IMR-90 (cell line): ENCODE measurements at regions not wholly inside any gene's neighbourhood (a gene's known extent, or its start where the extent isn't known, plus 50 kb on each side); places are given as distances from the start of the nearest gene placed in this dataset.

ENCODE experiments used
- ATAC-seq: fragments of 200-7000 bp; cut with Tn5 transposase; 2 replicates; pipeline ENCODE4 v1.9.1; 2020; ENCODE audit warnings: low read depth, mild to moderate bottlenecking, moderate library complexity
- BruUV-seq: library from RNA; stranded (reverse); fragments of 400-500 nt; replicated peaks from 2 replicates; lab custom pipeline; 2021; lab: Mats Ljungman, UMichigan
- CTCF ChIA-PET: fragments of 300-600 bp; formaldehyde crosslinking; extraction: SDS; loops from one replicate; lab custom pipeline; 2021; ENCODE audit warnings: antibody characterized with exemption; lab: Yijun Ruan, JAX
- POLR2A ChIA-PET: fragments of 300-600 bp; sonication (Branson Sonifier 250); formaldehyde crosslinking; loops from one replicate; lab custom pipeline; 2022; ENCODE audit warnings: antibody characterized with exemption; ENCODE audit not compliant: unreplicated experiment; lab: Charles Lee
- DNase-seq: peaks from one replicate; pipeline ENCODE4 v3.0.0; 2013
- H2AFZ ChIP-seq: replicated peaks from 2 replicates; pipeline ENCODE3; 2013; ENCODE audit warnings: low read length, mild to moderate bottlenecking; ENCODE audit not compliant: poor library complexity
- H2AK5ac ChIP-seq: 2 replicates; pipeline ENCODE4 v1.6.1; 2013; ENCODE audit warnings: low read depth, low read length, inconsistent platforms
- H2AK9ac ChIP-seq: replicated peaks from 2 replicates; pipeline ENCODE3; 2013; ENCODE audit warnings: mild to moderate bottlenecking, low read depth, low read length, moderate library complexity; ENCODE audit not compliant: poor library complexity
- H2BK120ac ChIP-seq: 2 replicates; pipeline ENCODE4 v1.6.1; 2013; ENCODE audit warnings: low read depth, low read length, inconsistent platforms
- H2BK15ac ChIP-seq: 3 replicates; pipeline ENCODE4 v1.6.1; 2013; ENCODE audit warnings: low read depth, low read length, inconsistent platforms
- H2BK20ac ChIP-seq: 2 replicates; pipeline ENCODE4 v1.6.1; 2013; ENCODE audit warnings: low read depth, mild to moderate bottlenecking, inconsistent platforms, low read length, moderate library complexity
- H2BK5ac ChIP-seq: 2 replicates; pipeline ENCODE4 v1.6.1; 2013; ENCODE audit warnings: mild to moderate bottlenecking, low read depth, low read length, inconsistent platforms; ENCODE audit not compliant: poor library complexity, severe bottlenecking
- H3K14ac ChIP-seq: replicated peaks from 2 replicates; pipeline ENCODE4 v1.6.1; 2013; ENCODE audit warnings: low read depth, low read length, inconsistent platforms
- H3K18ac ChIP-seq: 2 replicates; pipeline ENCODE4 v1.6.1; 2013; ENCODE audit warnings: low read depth, low read length, control low read depth
- H3K23ac ChIP-seq: 2 replicates; pipeline ENCODE4 v1.6.1; 2013; ENCODE audit warnings: low read depth, low read length, inconsistent platforms
- H3K27ac ChIP-seq: 2 replicates; pipeline ENCODE4 v1.5.1; 2013; ENCODE audit warnings: mild to moderate bottlenecking, control low read depth, low read length; ENCODE audit not compliant: insufficient read depth
- H3K27me3 ChIP-seq: 2 replicates; pipeline ENCODE4 v1.6.1; 2013; ENCODE audit warnings: low read length; ENCODE audit not compliant: control insufficient read depth, insufficient read depth
- H3K36me3 ChIP-seq: 2 replicates; pipeline ENCODE4 v1.6.1; 2013; ENCODE audit warnings: low read length, mixed read lengths; ENCODE audit not compliant: control insufficient read depth, insufficient read depth
- H3K4ac ChIP-seq: 2 replicates; pipeline ENCODE4 v1.6.1; 2013; ENCODE audit warnings: low read depth, low read length, inconsistent platforms
- H3K4me1 ChIP-seq: 2 replicates; pipeline ENCODE4 v1.6.1; 2013; ENCODE audit warnings: low read length, mixed read lengths; ENCODE audit not compliant: control insufficient read depth, insufficient read depth
- H3K4me2 ChIP-seq: 2 replicates; pipeline ENCODE4 v1.6.1; 2013; ENCODE audit warnings: low read depth, mild to moderate bottlenecking, control low read depth, low read length, moderate library complexity
- H3K4me3 ChIP-seq: 2 replicates; pipeline ENCODE4 v1.5.1; 2013; ENCODE audit warnings: low read depth, mild to moderate bottlenecking, control low read depth, low read length, moderate library complexity; ENCODE audit not compliant: insufficient read depth
- H3K56ac ChIP-seq: 2 replicates; pipeline ENCODE4 v1.6.1; 2013; ENCODE audit warnings: low read length, inconsistent platforms; ENCODE audit not compliant: insufficient read depth; ENCODE audit errors: extremely low read depth
- H3K79me1 ChIP-seq, 2 experiments: 2 replicates each; pipeline ENCODE4 v1.6.1; 2013; ENCODE audit warnings: low read length in 2 of 2, inconsistent platforms in 1 of 2, low read depth in 1 of 2
- H3K9ac ChIP-seq: 2 replicates; pipeline ENCODE4 v1.6.1; 2013; ENCODE audit warnings: low read depth, low read length, control low read depth
- H3K9me1 ChIP-seq: 2 replicates; pipeline ENCODE4 v1.6.1; 2013; ENCODE audit warnings: low read length, inconsistent platforms; ENCODE audit not compliant: insufficient read depth
- H3K9me3 ChIP-seq: 2 replicates; pipeline ENCODE4 v1.6.1; 2013; ENCODE audit warnings: low read length; ENCODE audit not compliant: control insufficient read depth, insufficient read depth
- H4K20me1 ChIP-seq: 2 replicates; pipeline ENCODE4 v1.6.1; 2013; ENCODE audit warnings: low read length, inconsistent platforms; ENCODE audit not compliant: insufficient read depth
- H4K5ac ChIP-seq: 2 replicates; pipeline ENCODE4 v1.6.1; 2013; ENCODE audit warnings: mild to moderate bottlenecking, low read depth, low read length, control low read depth
- H4K8ac ChIP-seq, 2 experiments: 2 replicates each; pipeline ENCODE4 v1.6.1; 2013; ENCODE audit warnings: low read depth in 2 of 2, low read length in 2 of 2, control low read depth in 1 of 2, inconsistent platforms in 1 of 2
- H4K91ac ChIP-seq: 2 replicates; pipeline ENCODE4 v1.6.1; 2013; ENCODE audit warnings: low read depth, low read length, inconsistent platforms; ENCODE audit not compliant: insufficient read depth
- CEBPB ChIP-seq: IDR thresholded peaks from 2 replicates; pipeline ENCODE4 v1.6.1; 2012; ENCODE audit warnings: low read depth, low read length, improper control_type of control experiment
- FOS ChIP-seq: fragments of 150-350 bp; IDR thresholded peaks from 2 replicates; pipeline ENCODE4 v1.6.1; 2016; ENCODE audit warnings: low read depth, low read length
- MAZ ChIP-seq: IDR thresholded peaks from 2 replicates; pipeline ENCODE4 v1.6.1; 2012; ENCODE audit warnings: low read depth, mild to moderate bottlenecking, low read length, improper control_type of control experiment, moderate library complexity, borderline replicate concordance
- MXI1 ChIP-seq: IDR thresholded peaks from 2 replicates; pipeline ENCODE4 v1.6.1; 2012; ENCODE audit warnings: low read depth, mild to moderate bottlenecking, low read length, moderate library complexity, borderline replicate concordance
- NFE2L2 ChIP-seq: fragments of 150-350 bp; IDR thresholded peaks from 2 replicates; pipeline ENCODE4 v1.6.1; 2016; ENCODE audit warnings: low read depth, mild to moderate bottlenecking, low read length
- POLR2A ChIP-seq: IDR thresholded peaks from 2 replicates; pipeline ENCODE4 v1.6.1; 2012; ENCODE audit warnings: mild to moderate bottlenecking, low read depth, low read length
- RAD21 ChIP-seq: IDR thresholded peaks from 2 replicates; pipeline ENCODE4 v1.6.1; 2012; ENCODE audit warnings: low read length, improper control_type of control experiment
- RCOR1 ChIP-seq: IDR thresholded peaks from 2 replicates; pipeline ENCODE4 v1.6.1; 2012; ENCODE audit warnings: mild to moderate bottlenecking, low read length, improper control_type of control experiment; ENCODE audit not compliant: insufficient replicate concordance
- USF2 ChIP-seq: fragments of 150-350 bp; IDR thresholded peaks from 2 replicates; pipeline ENCODE4 v1.6.1; 2017; ENCODE audit warnings: mild to moderate bottlenecking, antibody characterized with exemption, low read length, low read depth
- WGBS, 2 experiments: methylation state at CpG; one replicate each; pipeline versions ENCODE4 v1.1.5 to v1.1.7; 2013; ENCODE audit warnings: missing lambda C conversion rate in 2 of 2; ENCODE audit not compliant: insufficient read length in 1 of 2; ENCODE audit errors: extremely low coverage in 2 of 2; 5-methylcytosine and 5-hydroxymethylcytosine counted together
- dilution Hi-C: fragments of 300-500 bp; cut with HindIII; formaldehyde crosslinking; loops from one replicate; pipeline ENCODE4 v1.14.3; 2018; ENCODE audit warnings: low sequenced_read_pairs; ENCODE audit not compliant: unreplicated experiment
- in situ Hi-C: fragments of 300-500 bp; cut with MboI; formaldehyde crosslinking; loops from 3 replicates; pipeline ENCODE4 v1.14.3; 2019; ENCODE audit warnings: low sequenced_read_pairs, inconsistent platforms, mixed read lengths
- intact Hi-C: fragments of 100-400 bp; cut with micrococcal nuclease; formaldehyde crosslinking; loops from 2 replicates; pipeline ENCODE4 v1.10.0; 2022

DNA sequence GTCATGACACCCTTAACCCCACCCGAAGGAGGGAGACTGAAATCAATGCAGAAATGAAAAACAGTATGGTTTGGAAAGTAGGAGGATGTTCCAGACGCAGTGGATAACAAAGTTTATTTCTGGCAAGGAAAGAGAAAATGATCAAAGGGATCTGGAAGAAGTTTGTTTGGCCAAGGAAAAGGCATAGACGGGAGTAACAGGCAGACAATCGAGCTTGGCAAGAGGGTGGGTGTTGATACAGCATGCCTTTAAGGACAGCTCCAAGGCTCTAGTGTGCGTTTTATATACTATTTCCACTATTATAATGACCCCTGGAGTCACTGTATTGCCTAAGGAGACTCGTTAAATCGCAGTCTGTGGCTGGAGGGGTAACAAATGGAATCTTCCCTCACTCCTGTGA lies 303.7 kb upstream of the RUNX1 start:
- H4K5ac ChIP-seq, result no peak overlapping the region
- in situ Hi-C loops, result no loop called here
- no peak overlapping the region for H3K4me2 ChIP-seq
- no CpG with 5 or more reads among the region's 7 CpGs for WGBS, 2 experiments
- no peak overlapping the region for H2BK120ac ChIP-seq
- dilution Hi-C loops, result no loop called here
- H2BK20ac ChIP-seq, result no peak overlapping the region
- no peak overlapping the region for H3K18ac ChIP-seq
- H4K8ac ChIP-seq, result no peak overlapping the region
- no peak overlapping the region for H3K56ac ChIP-seq
- no peak overlapping the region for H2BK5ac ChIP-seq
- H4K20me1 ChIP-seq, result no peaks in the 10 kb centered on the region
- no peak overlapping the region for H3K4ac ChIP-seq
- ChIA-PET CTCF (no interaction called here), POLR2A (no interaction called here)
- no peak for ATAC-seq
- H3K9me3 ChIP-seq, result no peaks in the 10 kb centered on the region
- no peak overlapping the region for H3K27ac ChIP-seq
- no peak overlapping the region for H3K14ac ChIP-seq
- no peaks in the 10 kb centered on the region for H3K36me3 ChIP-seq
- H3K4me3 ChIP-seq, result no peak overlapping the region
- BruUV-seq, result no TSS peak
- no peaks in the 10 kb centered on the region for H3K27me3 ChIP-seq
- no peaks in the 10 kb centered on the region; the same call in 1 of the 2 replicates for H3K9me1 ChIP-seq
- no peak overlapping the region for H2AK9ac ChIP-seq
- TF ChIP-seq USF2 (no peak), MAZ (no peak), FOS (no peak), RAD21 (no peak), RCOR1 (no peak), NFE2L2 (no peak), POLR2A (no peak), CEBPB (no peak), MXI1 (no peak)
- intact Hi-C loops, result no loop called here
- H3K23ac ChIP-seq, result no peak overlapping the region
- H2AFZ ChIP-seq, result no peak overlapping the region
- H3K9ac ChIP-seq, result no peak overlapping the region
- H3K4me1 ChIP-seq, result peaks cover 8% of the 10 kb centered on the region
- no peak overlapping the region for H2AK5ac ChIP-seq
- H3K79me1 ChIP-seq, result no peaks in the 10 kb centered on the region
- no peak for DNase-seq
- no peak overlapping the region for H2BK15ac ChIP-seq
- no peak overlapping the region for H4K91ac ChIP-seq
